Esophagus muscularis mucosa (tissue), 3 donors: ENCODE measurements at regions not wholly inside any gene's neighbourhood (a gene's known extent, or its start where the extent isn't known, plus 50 kb on each side); places are given as distances from the start of the nearest gene placed in this dataset.

ENCODE experiments used
- CTCF ChIP-seq, 3 experiments: fragments of 200-600 bp in 2 of 3; fragments of 450-650 bp in 1 of 3; sonication (generic) in 2 of 3; IDR thresholded peaks; one replicate each; pipeline ENCODE4 v1.5.1; 2017 to 2019; ENCODE audit warnings: antibody characterized with exemption in 3 of 3, mild to moderate bottlenecking in 2 of 3, moderate library complexity in 1 of 3
- POLR2A ChIP-seq: fragments of 450-650 bp; IDR thresholded peaks from one replicate; pipeline ENCODE4 v1.6.1; 2017; ENCODE audit warnings: antibody characterized with exemption, moderate library complexity, mild to moderate bottlenecking, low read depth

- TF ChIP-seq CTCF (IDR thresholded peaks at IDR 0.05) (no peak), POLR2A (no peak)
These were observed 1024.8 kb downstream of the TSN start for GRCh38 chr2:122780251-122780650.
